Kasumi-1 (cell line): ENCODE measurements at regions not wholly inside any gene's neighbourhood (a gene's known extent, or its start where the extent isn't known, plus 50 kb on each side); places are given as distances from the start of the nearest gene placed in this dataset.

Source experiments
- DNase-seq, 2 experiments: peaks; one replicate each; lab custom pipeline; 2025; lab: John Stamatoyannopoulos, UW

DNA sequence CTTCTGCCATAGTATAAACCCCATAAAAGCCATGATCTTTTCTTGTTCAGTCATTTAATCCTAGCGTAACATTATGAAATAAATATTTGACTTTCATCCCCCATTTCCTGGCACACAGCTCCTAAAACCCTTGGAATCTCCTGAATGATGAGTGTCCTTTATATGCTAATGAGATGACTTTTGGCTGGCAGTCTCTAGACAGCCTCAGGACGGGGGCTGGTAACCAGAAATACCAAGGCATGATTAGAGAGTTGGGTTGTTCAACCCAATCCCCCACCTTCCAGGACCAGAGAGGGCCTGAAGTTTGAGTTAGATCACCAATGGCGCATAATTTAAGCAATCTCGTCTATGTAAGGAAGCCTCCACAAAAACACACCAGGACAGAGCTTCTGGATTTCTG, 1246.1 kb upstream of the TENM4 start:
- DNase-seq = no peak

GRCh38 chr11:80673566-80673965, 1232.7 kb upstream of the TENM4 start:
- DNase-seq = no peak

GRCh38 chr11:80669620-80670019, 1228.8 kb upstream of the TENM4 start:
- DNase-seq = no peak

GRCh38 chr11:80668039-80668438, 1227.2 kb upstream of the TENM4 start:
- no peak for DNase-seq

GRCh38 chr11:80655834-80656233, 1215.0 kb upstream of the TENM4 start:
- DNase-seq = no peak

DNA sequence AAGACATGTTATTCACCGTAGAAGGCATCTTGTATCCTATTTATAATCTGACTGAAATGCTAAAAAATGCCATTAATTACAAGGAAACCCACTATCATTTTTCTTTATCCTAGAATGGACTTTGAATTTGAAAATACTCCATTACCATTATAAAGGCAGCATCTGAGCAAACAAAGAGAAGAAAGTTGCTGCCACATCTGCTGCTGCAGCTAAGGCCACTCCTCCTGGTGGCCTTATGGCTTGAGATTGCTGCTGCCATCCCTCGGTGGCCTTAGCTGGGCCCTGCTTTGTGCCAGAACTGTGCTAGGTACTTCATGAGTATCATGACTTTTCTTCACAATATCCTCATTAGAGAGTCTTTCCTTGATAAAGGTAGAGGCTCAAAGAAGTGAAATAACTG, 1210.1 kb upstream of the TENM4 start:
- no peak for DNase-seq

GRCh38 chr11:80649186-80649585, 1208.4 kb upstream of the TENM4 start:
- no peak for DNase-seq

DNA sequence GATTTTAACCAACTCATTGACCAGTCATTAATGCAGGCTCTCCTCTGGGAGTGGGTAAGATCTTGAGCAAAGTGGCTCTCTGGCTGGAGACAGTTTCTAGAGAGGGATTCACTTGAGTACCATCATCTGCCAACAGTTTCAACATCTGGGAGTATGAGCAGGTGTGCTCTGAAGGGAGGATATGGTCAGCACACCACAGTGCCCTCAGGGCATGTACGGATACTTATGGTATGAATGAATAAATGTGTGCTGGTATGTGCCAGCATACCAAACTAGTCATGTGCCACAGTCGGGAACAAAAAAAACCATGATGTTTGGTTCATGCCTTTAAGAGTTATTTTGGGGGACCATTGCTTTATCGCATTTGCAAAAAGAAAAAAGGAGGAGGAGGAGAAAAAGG, 1197.5 kb upstream of the TENM4 start:
- no peak for DNase-seq

- DNase-seq = no peak
Measured at GRCh38 chr11:80637571-80637970, 1196.7 kb upstream of the TENM4 start.

- DNase-seq = no peak
Measured at GRCh38 chr11:80636999-80637398, 1196.2 kb upstream of the TENM4 start.

DNA sequence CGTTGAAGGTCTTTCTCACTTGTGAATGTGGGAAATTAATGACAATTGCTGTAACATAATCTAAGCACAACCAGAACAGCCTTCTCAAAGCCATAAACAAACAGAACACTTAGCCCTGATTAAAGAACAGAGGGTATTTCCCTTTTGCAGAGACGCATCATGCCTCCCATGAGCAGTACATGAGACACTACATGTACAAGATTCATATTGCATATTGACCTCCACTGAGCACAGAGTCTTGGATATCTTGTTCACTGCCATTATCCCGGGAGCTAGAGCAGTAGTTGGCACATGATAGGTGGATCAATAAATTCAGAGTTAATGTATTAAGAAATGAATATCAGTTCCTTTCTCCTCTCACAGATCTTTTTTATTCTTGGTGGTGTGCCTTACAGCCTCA, 1194.3 kb upstream of the TENM4 start:
- DNase-seq = no peak

DNA sequence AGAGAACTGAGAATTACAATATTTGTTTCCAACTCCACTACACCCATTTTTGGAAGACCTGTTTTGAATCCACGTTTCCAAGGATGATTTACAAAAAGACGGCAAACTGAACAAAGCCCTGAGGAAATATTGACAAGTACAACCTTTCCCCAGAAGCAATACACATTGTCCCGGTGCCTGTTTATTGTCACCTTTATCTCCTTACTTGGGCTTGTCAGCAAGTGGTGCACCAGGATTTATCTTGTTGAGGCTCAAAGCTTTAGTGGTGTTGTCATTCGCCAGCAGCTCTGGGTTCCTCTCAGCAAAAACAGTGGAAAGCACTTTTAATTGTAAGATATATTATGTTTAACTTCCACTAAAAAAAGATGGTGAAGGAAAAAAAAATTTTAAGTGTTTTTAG, 1191.9 kb upstream of the TENM4 start:
- no peak for DNase-seq

GRCh38 chr11:80632156-80632555, 1191.3 kb upstream of the TENM4 start:
- DNase-seq = no peak

DNA sequence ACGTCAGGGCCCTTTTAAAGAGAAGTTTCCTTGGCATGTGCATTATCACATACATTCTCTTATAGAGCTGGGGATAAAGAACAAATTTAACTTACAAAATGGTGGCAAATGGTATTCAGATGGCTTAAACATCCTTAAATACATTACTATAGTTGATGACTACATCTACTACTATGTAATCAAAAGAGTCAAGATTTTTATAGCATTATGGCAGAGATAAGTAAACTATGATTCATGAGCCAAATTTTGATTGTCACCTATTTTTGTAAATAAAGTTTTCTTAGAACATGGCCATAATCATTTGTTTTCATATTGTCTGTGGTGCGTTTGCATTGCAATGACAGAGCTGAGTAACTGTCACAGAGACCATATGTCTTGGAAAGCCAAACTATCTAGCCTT, 1188.6 kb upstream of the TENM4 start:
- DNase-seq = no peak

GRCh38 chr11:80627364-80627763, 1186.5 kb upstream of the TENM4 start:
- no peak for DNase-seq

DNA sequence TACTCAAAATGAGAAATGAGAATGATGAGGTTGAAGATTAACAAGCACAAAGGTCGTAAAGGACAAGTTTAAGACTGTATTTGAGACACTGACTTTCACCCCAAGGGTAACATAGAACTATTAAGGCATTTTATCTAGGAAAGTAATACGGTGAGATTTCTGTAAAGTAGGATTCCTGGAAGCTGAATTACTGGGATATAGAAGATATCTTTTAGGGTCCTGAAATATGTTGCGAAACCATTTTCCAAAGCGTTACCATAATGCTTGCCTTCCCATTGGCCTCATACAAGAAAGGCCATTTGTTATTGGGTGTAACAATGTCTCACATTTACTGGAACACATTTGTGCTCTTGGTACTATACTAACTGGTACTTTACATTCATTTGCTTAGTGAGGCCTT, 1185.9 kb upstream of the TENM4 start:
- no peak for DNase-seq

- no peak for DNase-seq
Measured at GRCh38 chr11:80625563-80625962, 1184.7 kb upstream of the TENM4 start.

- DNase-seq = no peak
Measured at GRCh38 chr11:80621871-80622270, 1181.0 kb upstream of the TENM4 start.

- no peak for DNase-seq
Measured at GRCh38 chr11:80620867-80621266, 1180.0 kb upstream of the TENM4 start.

DNA sequence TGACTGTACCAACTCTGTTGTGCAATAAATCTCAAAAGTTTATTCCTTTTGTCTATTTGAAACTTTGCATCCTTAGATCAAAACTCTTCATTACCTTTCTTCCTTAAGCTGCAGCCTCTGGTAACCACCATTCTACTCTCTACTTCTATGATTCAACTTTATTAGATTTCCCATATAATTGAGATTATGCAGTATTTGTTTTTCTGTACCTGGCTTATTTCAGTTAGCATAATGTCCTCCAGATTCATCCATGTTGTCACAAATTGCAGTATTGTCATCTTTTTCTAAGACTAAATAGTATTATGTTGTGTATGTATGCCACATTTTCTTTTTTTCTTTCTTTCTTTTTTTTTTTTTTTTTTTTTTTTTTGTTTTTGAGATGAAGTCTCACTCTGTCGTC, 1176.3 kb upstream of the TENM4 start:
- DNase-seq = no peak

DNA sequence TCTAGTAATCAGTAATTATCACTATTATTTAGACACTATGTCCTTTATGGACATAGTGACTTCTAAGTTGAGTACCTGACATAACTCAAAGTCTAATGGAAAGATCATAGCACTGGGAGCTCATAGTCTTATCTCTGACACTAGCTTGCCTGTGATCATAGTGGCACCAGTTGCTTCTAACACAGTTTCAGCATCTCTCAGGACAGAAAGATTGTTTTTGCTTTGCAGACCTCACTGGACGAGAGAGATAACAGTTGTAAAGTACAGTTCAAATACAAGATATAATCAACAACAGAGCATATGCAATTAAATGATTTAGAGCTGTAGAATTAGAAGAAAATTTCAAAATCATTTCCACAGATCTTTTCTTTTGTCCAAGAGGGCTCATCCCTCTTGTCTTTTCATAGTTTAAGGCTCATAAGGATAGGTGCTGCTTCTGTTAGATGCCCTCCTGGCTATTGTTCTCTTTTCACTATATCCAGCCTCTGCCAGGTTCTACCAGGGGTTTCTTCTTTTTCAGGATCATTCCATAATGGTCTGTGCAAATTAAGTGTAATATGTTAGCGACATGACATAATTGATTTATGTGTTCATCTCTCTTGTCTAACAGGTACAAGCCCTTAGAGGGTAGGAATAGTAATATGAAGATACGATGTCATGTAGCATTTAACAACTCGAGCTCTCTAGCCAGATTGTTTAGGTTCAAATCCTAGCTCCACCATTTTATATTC, 1175.4 kb upstream of the TENM4 start:
- no peak for DNase-seq

DNA sequence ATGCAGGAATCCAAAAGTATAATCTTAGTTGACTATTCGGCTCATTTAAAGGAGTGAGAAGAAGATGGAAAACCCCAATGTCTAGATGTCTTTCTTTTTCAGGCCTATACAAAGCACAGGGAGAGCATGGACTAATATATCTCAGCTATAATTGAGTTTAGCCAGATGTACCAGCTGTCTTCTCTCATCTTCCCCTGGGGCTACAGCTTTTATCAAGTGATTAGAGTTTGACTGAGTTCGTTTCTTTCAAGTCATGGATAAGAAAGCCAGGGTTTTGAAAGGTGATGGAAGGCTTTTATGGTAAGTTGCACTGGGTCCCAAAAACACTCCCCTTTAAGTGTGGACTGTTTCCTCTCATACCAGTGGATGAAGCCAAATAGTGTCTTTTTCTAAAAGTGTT, 1172.8 kb upstream of the TENM4 start:
- DNase-seq = no peak

DNA sequence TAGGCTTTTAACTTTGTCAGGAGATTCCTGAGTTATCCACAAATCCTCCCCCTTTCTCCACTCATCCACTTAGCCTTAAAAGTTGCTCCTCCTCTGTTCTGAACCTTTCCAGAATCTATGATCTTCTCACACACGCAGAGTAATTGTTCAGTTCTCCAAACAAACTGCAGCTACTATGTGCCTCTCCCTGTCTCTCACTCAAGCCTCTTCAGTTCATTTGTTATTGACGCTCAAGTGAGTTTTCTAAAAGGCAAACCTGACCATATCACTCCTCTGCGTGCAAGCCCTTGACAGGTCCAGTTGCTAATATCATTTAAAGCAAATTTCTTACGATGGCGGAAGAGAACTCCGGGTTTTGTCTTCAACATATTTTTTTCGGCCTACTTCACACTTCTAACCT, 1169.7 kb upstream of the TENM4 start:
- DNase-seq = no peak

DNA sequence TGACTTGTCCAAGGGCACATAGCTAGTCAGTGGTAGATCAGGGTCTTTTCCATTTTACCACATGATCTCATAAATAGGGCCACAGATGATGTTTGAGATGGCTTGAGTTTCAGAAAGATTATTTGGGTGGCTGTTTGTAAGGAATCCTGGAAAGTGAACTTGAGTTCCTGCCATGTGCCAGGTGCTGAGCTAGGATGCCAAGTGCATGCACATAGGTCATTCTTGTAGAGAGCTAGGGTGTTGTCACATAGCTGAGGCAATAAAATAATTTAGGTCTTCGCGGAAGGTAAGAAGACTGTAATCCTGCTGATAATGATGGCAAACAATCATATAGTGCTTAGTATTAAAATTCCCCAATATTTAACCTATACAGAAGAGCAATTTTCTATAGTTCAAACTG, 1162.6 kb upstream of the TENM4 start:
- no peak for DNase-seq

DNA sequence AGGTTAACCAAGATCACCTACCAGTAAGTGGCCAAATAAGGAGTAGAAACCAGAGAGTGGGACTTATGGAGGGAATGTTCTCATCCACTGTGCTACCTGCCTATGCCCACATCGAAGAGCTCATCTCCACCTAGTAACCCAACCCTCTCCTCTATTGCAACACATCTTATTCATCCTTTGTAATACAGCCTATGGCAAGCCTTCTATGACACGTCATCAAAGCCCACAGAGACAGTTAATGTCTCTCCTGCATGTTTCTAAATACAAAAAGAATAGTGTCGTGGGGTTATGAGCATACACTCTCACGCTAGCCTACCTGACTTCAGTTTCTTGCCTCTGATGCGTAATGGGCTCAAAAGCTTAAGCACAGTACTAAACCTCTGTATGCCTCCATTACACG, 1158.1 kb upstream of the TENM4 start:
- DNase-seq = no peak
